Choroid plexus epithelial cell (primary cell): ENCODE measurements at regions not wholly inside any gene's neighbourhood (a gene's known extent, or its start where the extent isn't known, plus 50 kb on each side); places are given as distances from the start of the nearest gene placed in this dataset.

Source experiments
- DNase-seq: peaks from one replicate; pipeline ENCODE4 v3.0.0-alpha.2; 2010; ENCODE audit warnings: low read depth
- H3K4me3 ChIP-seq: 2 replicates; pipeline ENCODE4 v1.5.1; 2011; ENCODE audit warnings: low read depth, mild to moderate bottlenecking, control low read depth, low read length, moderate library complexity
- CTCF ChIP-seq: conservative IDR thresholded peaks from 2 replicates; pipeline ENCODE4 v1.5.1; 2011; ENCODE audit warnings: low read depth, mild to moderate bottlenecking, control low read depth, inconsistent platforms, low read length, moderate library complexity

DNA sequence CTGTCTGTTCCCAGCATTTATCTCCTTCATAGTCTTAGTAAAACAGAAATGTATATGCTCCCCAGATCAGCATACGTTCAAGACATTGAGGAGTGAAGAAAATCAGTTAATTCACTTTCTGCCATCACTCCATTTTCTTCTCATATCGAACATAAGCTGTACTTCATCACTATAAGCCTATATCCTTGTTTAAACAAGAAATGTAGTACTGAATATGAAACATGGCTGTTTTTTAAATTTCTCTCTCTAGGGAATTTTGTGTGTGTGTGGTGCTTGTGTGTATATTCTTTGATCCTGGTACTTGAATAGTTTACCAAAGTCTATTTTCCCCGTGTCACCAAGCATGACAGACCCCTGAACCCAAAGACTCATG is 107.1 kb downstream of the HFE start:
- no peak for TF ChIP-seq CTCF
- H3K4me3 ChIP-seq, result no peak overlapping the region
- DNase-seq, result no peak

DNA sequence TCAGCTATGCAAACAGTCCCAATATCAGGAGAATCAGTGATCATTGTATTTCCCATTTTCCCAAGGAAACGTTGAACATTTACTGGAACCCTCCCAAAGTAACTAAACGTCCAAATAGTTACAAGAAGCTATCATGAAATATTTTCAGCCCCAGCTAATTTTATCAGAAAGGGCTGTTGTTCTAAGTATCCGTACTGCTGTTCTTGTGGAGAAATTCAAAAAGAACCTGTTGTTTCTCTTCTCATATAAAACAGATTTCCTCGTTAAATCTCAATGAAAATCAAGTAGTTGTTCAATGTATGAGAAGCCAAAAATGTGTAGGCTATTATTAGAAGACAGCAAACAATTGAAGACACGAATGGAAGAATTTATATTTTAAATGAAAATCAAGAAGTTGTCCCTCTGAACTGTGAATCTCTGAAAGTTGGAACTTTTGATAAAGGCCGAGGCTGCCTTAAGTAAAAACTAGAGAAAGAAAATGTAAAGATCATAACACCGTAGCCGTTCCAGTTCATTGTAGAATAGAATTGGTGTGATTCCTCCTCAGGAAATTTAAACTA is 107.7 kb downstream of the HFE start:
- no peak for DNase-seq
- peak overlapping the region; percentile 80 for H3K4me3 ChIP-seq
- no peak for TF ChIP-seq CTCF

GRCh38 chr6:26195376-26195923 is 108.2 kb downstream of the HFE start:
- TF ChIP-seq CTCF, result no peak
- DNase-seq, result peak; percentile 98

GRCh38 chr6:26195924-26196845 is 109.0 kb downstream of the HFE start:
- peak; percentile 26 for DNase-seq
- TF ChIP-seq CTCF, result no peak
- peak overlapping the region; percentile 80 for H3K4me3 ChIP-seq

More at GRCh38 chr6:26195376-26195923, 108.2 kb downstream of the HFE start:
- H3K4me3 ChIP-seq, result peak overlapping the region; percentile 80

GRCh38 chr6:26196846-26197635 is 109.8 kb downstream of the HFE start:
- H3K4me3 ChIP-seq, result peak overlapping the region; percentile 80
- peak; percentile 97 for DNase-seq
- TF ChIP-seq CTCF, result peak; percentile 20

- peak overlapping the region; percentile 80 for H3K4me3 ChIP-seq
- no peak for DNase-seq
- no peak for TF ChIP-seq CTCF
Measured at GRCh38 chr6:26197636-26197932, 110.4 kb downstream of the HFE start.
